CD8-positive, alpha-beta memory T cell (primary cell): ENCODE measurements at regions not wholly inside any gene's neighbourhood (a gene's known extent, or its start where the extent isn't known, plus 50 kb on each side); places are given as distances from the start of the nearest gene placed in this dataset.

Experiments
- CTCF ChIA-PET: fragments of 350-600 bp; sonication (Branson Sonifier 250); formaldehyde crosslinking; loops from one replicate; lab custom pipeline; 2021; ENCODE audit warnings: antibody characterized with exemption; lab: Charles Lee
- POLR2A ChIA-PET: fragments of 350-600 bp; sonication (Branson Sonifier 250); formaldehyde crosslinking; loops from one replicate; lab custom pipeline; 2021; ENCODE audit warnings: antibody characterized with exemption; lab: Charles Lee
- DNase-seq, 5 donors: peaks; one replicate each; pipeline versions ENCODE4 v3.0.0 to v3.0.0-alpha.2; 2020 to 2022; ENCODE audit warnings: mixed read lengths in 1 of 5
- H3K27ac ChIP-seq: one replicate; pipeline ENCODE4 v1.7.0; 2013; ENCODE audit warnings: low read depth, mild to moderate bottlenecking, low read length, moderate library complexity
- H3K27me3 ChIP-seq: 2 replicates; pipeline ENCODE4 v1.7.0; 2013; ENCODE audit warnings: low read length, mild to moderate bottlenecking; ENCODE audit not compliant: insufficient read depth, poor library complexity, severe bottlenecking
- H3K36me3 ChIP-seq: 2 replicates; pipeline ENCODE4 v1.7.0; 2013; ENCODE audit warnings: mild to moderate bottlenecking, low read length, moderate library complexity; ENCODE audit not compliant: insufficient read depth
- H3K4me1 ChIP-seq: 2 replicates; pipeline ENCODE4 v1.7.0; 2013; ENCODE audit warnings: mild to moderate bottlenecking, low read length, moderate library complexity; ENCODE audit not compliant: insufficient read depth
- H3K4me3 ChIP-seq: 2 replicates; pipeline ENCODE4 v1.7.0; 2013; ENCODE audit warnings: mild to moderate bottlenecking, low read length
- H3K9me3 ChIP-seq: 2 replicates; pipeline ENCODE4 v1.7.0; 2013; ENCODE audit warnings: mild to moderate bottlenecking, low read length
- H3K27ac Mint-ChIP-seq, 8 donors: one replicate each; pipeline ENCODE4 v1.8.0; 2020 to 2021; ENCODE audit warnings: mixed read lengths in 8 of 8, mild to moderate bottlenecking in 6 of 8, inconsistent platforms in 3 of 8, moderate library complexity in 3 of 8
- H3K27me3 Mint-ChIP-seq, 2 donors: one replicate each; pipeline ENCODE4 v1.8.0; 2020 to 2021; ENCODE audit warnings: mixed read lengths in 2 of 2, mild to moderate bottlenecking in 1 of 2, moderate library complexity in 1 of 2
- H3K36me3 Mint-ChIP-seq, 3 donors: one replicate each; pipeline ENCODE4 v1.8.0; 2020 to 2021; ENCODE audit warnings: mixed read lengths in 3 of 3, inconsistent platforms in 1 of 3, mild to moderate bottlenecking in 1 of 3
- H3K4me1 Mint-ChIP-seq, 3 donors: one replicate each; pipeline ENCODE4 v1.8.0; 2020 to 2021; ENCODE audit warnings: mixed read lengths in 3 of 3, inconsistent platforms in 1 of 3, mild to moderate bottlenecking in 1 of 3
- H3K4me3 Mint-ChIP-seq, 7 donors: one replicate each; pipeline ENCODE4 v1.8.0; 2020 to 2021; ENCODE audit warnings: mixed read lengths in 7 of 7, mild to moderate bottlenecking in 6 of 7, moderate library complexity in 4 of 7, inconsistent platforms in 2 of 7
- H3K9me3 Mint-ChIP-seq, 5 donors: one replicate each; pipeline ENCODE4 v1.8.0; 2020 to 2022; ENCODE audit warnings: mixed read lengths in 5 of 5, mild to moderate bottlenecking in 3 of 5, moderate library complexity in 2 of 5, inconsistent platforms in 1 of 5

GRCh38 chr7:130950054-130950453 is 216.0 kb upstream of the KLF14 start:
- Histone ChIP-seq H3K27me3 (no peaks in the 10 kb centered on the region), H3K4me1 (peaks cover 91% of the 10 kb centered on the region), H3K36me3 (peaks cover 3% of the 10 kb centered on the region), H3K4me3 (no peak overlapping the region), H3K27ac (no peak overlapping the region), H3K9me3 (no peaks in the 10 kb centered on the region)
- no peak overlapping the region for H3K27ac Mint-ChIP-seq
- ChIA-PET POLR2A (interaction anchor here (1.2 to 1.8 kb wide), 2 partner anchors 9 kb away, joined by 4 to 9 read pairs; no protein-coding TSS in a partner anchor), CTCF (interaction anchor here (0.8 to 10.1 kb wide), 2 partner anchors 9 kb away, joined by 3 to 56 read pairs; no protein-coding TSS in a partner anchor)
- H3K36me3 Mint-ChIP-seq = peaks cover 0 to 48% (median 10%) of the 10 kb centered on the region in 3 donors
- H3K4me1 Mint-ChIP-seq = peaks cover 34 to 50% (median 38%) of the 10 kb centered on the region in 3 donors
- DNase-seq = no peak
- no peak overlapping the region for H3K4me3 Mint-ChIP-seq
- H3K27me3 Mint-ChIP-seq = no peaks in the 10 kb centered on the region
- no peaks in the 10 kb centered on the region for H3K9me3 Mint-ChIP-seq

GRCh38 chr7:130950741-130951140 is 216.7 kb upstream of the KLF14 start:
- POLR2A ChIA-PET = interaction anchor here (1.2 to 1.8 kb wide), 2 partner anchors 9 kb away, joined by 4 to 9 read pairs; no protein-coding TSS in a partner anchor
- no peaks in the 10 kb centered on the region for H3K27me3 Mint-ChIP-seq
- Histone ChIP-seq H3K27ac (peak overlapping the region; percentile 69), H3K27me3 (no peaks in the 10 kb centered on the region), H3K36me3 (no peaks in the 10 kb centered on the region), H3K4me1 (peaks cover 91% of the 10 kb centered on the region), H3K9me3 (no peaks in the 10 kb centered on the region), H3K4me3 (no peak overlapping the region)
- no peak overlapping the region for H3K27ac Mint-ChIP-seq
- H3K9me3 Mint-ChIP-seq = no peaks in the 10 kb centered on the region
- CTCF ChIA-PET = interaction anchor here (10.1 kb wide), 1 partner anchor 8 kb away, joined by 56 read pairs; no protein-coding TSS in a partner anchor
- H3K36me3 Mint-ChIP-seq = peaks cover 0 to 48% (median 12%) of the 10 kb centered on the region in 3 donors
- DNase-seq = no peak
- H3K4me3 Mint-ChIP-seq = no peak overlapping the region
- H3K4me1 Mint-ChIP-seq = peaks cover 28 to 50% (median 31%) of the 10 kb centered on the region in 3 donors

GRCh38 chr7:130951303-130951975 is 217.4 kb upstream of the KLF14 start:
- H3K9me3 ChIP-seq = no peaks in the 10 kb centered on the region
- H3K36me3 ChIP-seq = no peaks in the 10 kb centered on the region
- peak overlapping the region; percentile 69 for H3K27ac ChIP-seq
- POLR2A ChIA-PET = interaction anchor here (1.2 to 1.3 kb wide), 2 partner anchors 10 to 13 kb away, joined by 4 to 8 read pairs; no protein-coding TSS in a partner anchor
- H3K9me3 Mint-ChIP-seq = no peaks in the 10 kb centered on the region
- H3K4me3 ChIP-seq = peak overlapping the region; percentile 6
- H3K4me3 Mint-ChIP-seq = no peak overlapping the region
- peaks cover 21 to 50% (median 24%) of the 10 kb centered on the region in 3 donors for H3K4me1 Mint-ChIP-seq
- peaks cover 92% of the 10 kb centered on the region for H3K4me1 ChIP-seq
- H3K27me3 ChIP-seq = no peaks in the 10 kb centered on the region
- CTCF ChIA-PET = interaction anchor here (1.1 to 10.1 kb wide), 5 partner anchors 7 to 89 kb away, joined by 4 to 56 read pairs (median 5); no protein-coding TSS in a partner anchor
- no peak overlapping the region for H3K27ac Mint-ChIP-seq
- DNase-seq = peak in 4 of 5 donors; percentile 34 to 67 (median 54)
- H3K36me3 Mint-ChIP-seq = peaks cover 0 to 49% (median 11%) of the 10 kb centered on the region in 3 donors
- H3K27me3 Mint-ChIP-seq = no peaks in the 10 kb centered on the region

- no peak overlapping the region for H3K4me3 ChIP-seq
- peak overlapping the region in 2 of 7 donors; percentile 34 to 77 for H3K4me3 Mint-ChIP-seq
These were observed 218.2 kb upstream of the KLF14 start for GRCh38 chr7:130951976-130952876.

GRCh38 chr7:130953196-130953595 is 219.2 kb upstream of the KLF14 start:
- ChIA-PET POLR2A (interaction anchor here (1.2 kb wide), 1 partner anchor 14 kb away, joined by 4 read pairs; no protein-coding TSS in a partner anchor), CTCF (interaction anchor here (1.7 kb wide), 1 partner anchor 40 kb away, joined by 7 read pairs; no protein-coding TSS in a partner anchor)
- Mint-ChIP-seq H3K36me3 (peaks cover 0 to 51% (median 10%) of the 10 kb centered on the region in 3 donors), H3K4me1 (peaks cover 3 to 52% (median 6%) of the 10 kb centered on the region in 3 donors), H3K27ac (peak overlapping the region in 1 of 8 donors; percentile 90), H3K27me3 (no peaks in the 10 kb centered on the region), H3K4me3 (peak overlapping the region in 4 of 7 donors; percentile 50 to 77 (median 68)), H3K9me3 (no peaks in the 10 kb centered on the region)
- Histone ChIP-seq H3K9me3 (no peaks in the 10 kb centered on the region), H3K4me1 (peaks cover 92% of the 10 kb centered on the region), H3K36me3 (no peaks in the 10 kb centered on the region), H3K27ac (no peak overlapping the region), H3K27me3 (no peaks in the 10 kb centered on the region), H3K4me3 (no peak overlapping the region)
- no peak for DNase-seq

More at GRCh38 chr7:130951976-130952876, 218.2 kb upstream of the KLF14 start:
- Histone ChIP-seq H3K27me3 (no peaks in the 10 kb centered on the region), H3K9me3 (no peaks in the 10 kb centered on the region), H3K4me1 (peaks cover 92% of the 10 kb centered on the region), H3K27ac (peak overlapping the region; percentile 69), H3K36me3 (no peaks in the 10 kb centered on the region)
- POLR2A ChIA-PET = interaction anchor here (0.6 to 1.3 kb wide), 3 partner anchors 14 to 231 kb away, joined by 3 to 8 read pairs (median 3); no protein-coding TSS in a partner anchor
- CTCF ChIA-PET = interaction anchor here (1.1 to 10.1 kb wide), 5 partner anchors 6 to 88 kb away, joined by 4 to 56 read pairs (median 5); no protein-coding TSS in a partner anchor
- DNase-seq = no peak
- Mint-ChIP-seq H3K9me3 (no peaks in the 10 kb centered on the region), H3K4me1 (peaks cover 13 to 51% (median 16%) of the 10 kb centered on the region in 3 donors), H3K27me3 (no peaks in the 10 kb centered on the region), H3K27ac (no peak overlapping the region), H3K36me3 (peaks cover 0 to 52% (median 11%) of the 10 kb centered on the region in 3 donors)

- DNase-seq = no peak
- Histone ChIP-seq H3K4me1 (peaks cover 94% of the 10 kb centered on the region), H3K4me3 (no peak overlapping the region), H3K27ac (no peak overlapping the region), H3K27me3 (no peaks in the 10 kb centered on the region), H3K36me3 (no peaks in the 10 kb centered on the region), H3K9me3 (no peaks in the 10 kb centered on the region)
- Mint-ChIP-seq H3K4me3 (peak overlapping the region; percentile 61 to 86 (median 71)), H3K36me3 (peaks cover 0 to 65% (median 12%) of the 10 kb centered on the region in 3 donors), H3K9me3 (no peaks in the 10 kb centered on the region), H3K27ac (peak overlapping the region in 7 of 8 donors; percentile 89 to 100 (median 94)), H3K4me1 (peaks cover 0 to 62% (median 0%) of the 10 kb centered on the region in 3 donors), H3K27me3 (no peaks in the 10 kb centered on the region)
- ChIA-PET POLR2A (interaction anchor here (0.9 to 3.0 kb wide), 2 partner anchors 11 to 16 kb away, joined by 9 to 11 read pairs; no protein-coding TSS in a partner anchor), CTCF (interaction anchor here (0.7 to 2.0 kb wide), 4 partner anchors 9 to 85 kb away, joined by 3 to 8 read pairs (median 4); no protein-coding TSS in a partner anchor)
These were observed 221.0 kb upstream of the KLF14 start for GRCh38 chr7:130954918-130955564.

GRCh38 chr7:130955565-130955919 is 221.5 kb upstream of the KLF14 start:
- Histone ChIP-seq H3K36me3 (no peaks in the 10 kb centered on the region), H3K4me1 (peaks cover 91% of the 10 kb centered on the region), H3K27me3 (no peaks in the 10 kb centered on the region), H3K27ac (no peak overlapping the region), H3K4me3 (no peak overlapping the region), H3K9me3 (no peaks in the 10 kb centered on the region)
- Mint-ChIP-seq H3K9me3 (no peaks in the 10 kb centered on the region), H3K27me3 (no peaks in the 10 kb centered on the region), H3K4me3 (peak overlapping the region; percentile 21 to 77 (median 61)), H3K4me1 (peaks cover 0 to 67% (median 0%) of the 10 kb centered on the region in 3 donors), H3K27ac (peak overlapping the region in 7 of 8 donors; percentile 89 to 100 (median 94)), H3K36me3 (peaks cover 0 to 70% (median 12%) of the 10 kb centered on the region in 3 donors)
- ChIA-PET CTCF (interaction anchor here (1.3 to 2.0 kb wide), 3 partner anchors 9 to 59 kb away, joined by 3 to 8 read pairs (median 4); no protein-coding TSS in a partner anchor), POLR2A (interaction anchor here (0.9 to 3.0 kb wide), 3 partner anchors 11 to 102 kb away, joined by 3 to 11 read pairs (median 9); no protein-coding TSS in a partner anchor)
- no peak for DNase-seq
